DND-41 (cell line): ENCODE measurements at regions not wholly inside any gene's neighbourhood (a gene's known extent, or its start where the extent isn't known, plus 50 kb on each side); places are given as distances from the start of the nearest gene placed in this dataset.

Source experiments
- ATAC-seq: fragments of 200-7000 bp; cut with Tn5 transposase; 3 replicates; pipeline ENCODE4 v1.9.1; 2021; ENCODE audit warnings: low read depth; ENCODE audit not compliant: insufficient read depth
- DNase-seq: peaks from one replicate; pipeline ENCODE4 v3.0.0-alpha.2; 2020
- H2AFZ ChIP-seq: 2 replicates; pipeline ENCODE4 v1.6.0; 2012; ENCODE audit warnings: low read depth, low read length
- H3K27ac ChIP-seq: 2 replicates; pipeline ENCODE4 v1.5.1; 2012; ENCODE audit warnings: low read length, inconsistent platforms
- H3K27me3 ChIP-seq: fragments of 200-600 bp; sonication (generic); 2 replicates; pipeline ENCODE4 v1.6.0; 2012; ENCODE audit warnings: low read length, mild to moderate bottlenecking, inconsistent platforms; ENCODE audit not compliant: insufficient read depth, poor library complexity
- H3K36me3 ChIP-seq: 2 replicates; pipeline ENCODE4 v1.5.1; 2012; ENCODE audit warnings: low read length, inconsistent platforms; ENCODE audit not compliant: insufficient read depth
- H3K4me1 ChIP-seq: 2 replicates; pipeline ENCODE4 v1.5.1; 2012; ENCODE audit warnings: mild to moderate bottlenecking, low read length; ENCODE audit not compliant: insufficient read depth
- H3K4me2 ChIP-seq: 2 replicates; pipeline ENCODE4 v1.6.0; 2012; ENCODE audit warnings: mild to moderate bottlenecking, moderate library complexity, low read length, inconsistent platforms; ENCODE audit not compliant: insufficient read depth
- H3K4me3 ChIP-seq, 2 experiments: fragments of 200-600 bp in 1 of 2; shearing (Covaris generic) in 1 of 2; 2 replicates each; pipeline ENCODE4 v1.5.1; 2012 to 2016; ENCODE audit warnings: inconsistent platforms in 2 of 2, low read length in 2 of 2, mild to moderate bottlenecking in 2 of 2, low read depth in 1 of 2, moderate library complexity in 1 of 2
- H3K79me2 ChIP-seq: 2 replicates; pipeline ENCODE4 v1.6.0; 2012; ENCODE audit warnings: low read length, inconsistent platforms; ENCODE audit not compliant: insufficient read depth
- H3K9ac ChIP-seq: 2 replicates; pipeline ENCODE4 v1.6.0; 2012; ENCODE audit warnings: low read depth, mild to moderate bottlenecking, inconsistent platforms, low read length, moderate library complexity
- H3K9me3 ChIP-seq: 2 replicates; pipeline ENCODE4 v1.5.1; 2012; ENCODE audit warnings: low read length, moderate library complexity, mild to moderate bottlenecking, inconsistent platforms; ENCODE audit not compliant: insufficient read depth, severe bottlenecking
- H4K20me1 ChIP-seq: 2 replicates; pipeline ENCODE4 v1.6.0; 2012; ENCODE audit warnings: low read length; ENCODE audit not compliant: insufficient read depth
- CTCF ChIP-seq: IDR thresholded peaks from 2 replicates; pipeline ENCODE4 v1.5.1; 2012; ENCODE audit warnings: borderline replicate concordance, low read length, moderate library complexity, mild to moderate bottlenecking; ENCODE audit not compliant: poor library complexity, severe bottlenecking; ENCODE audit errors: extremely low read depth
- EZH2 ChIP-seq: IDR thresholded peaks from 3 replicates; pipeline ENCODE4 v1.6.1; 2012; ENCODE audit warnings: borderline replicate concordance, low read depth, mild to moderate bottlenecking, moderate library complexity, low read length, inconsistent platforms; ENCODE audit not compliant: severe bottlenecking

DNA sequence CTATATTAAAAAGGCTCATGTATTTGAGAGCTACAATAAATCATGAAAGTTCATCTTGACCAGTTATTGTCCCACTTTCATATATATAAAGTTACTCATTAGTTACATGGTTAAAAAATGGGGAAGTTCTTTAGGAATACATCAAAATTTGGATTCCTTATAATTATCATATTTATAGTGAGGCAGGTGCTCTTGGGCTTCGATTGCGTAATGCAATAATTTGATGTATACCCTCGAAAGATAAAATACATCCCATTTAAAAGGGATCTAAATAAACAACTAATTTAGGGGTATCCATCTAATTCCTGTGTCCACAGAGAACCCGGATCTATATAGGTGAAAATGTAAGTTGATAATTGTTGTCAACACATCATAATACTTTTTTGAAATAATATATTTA, 444.6 kb downstream of the RIT2 start:
- Histone ChIP-seq H3K36me3 (no peaks in the 10 kb centered on the region), H4K20me1 (no peaks in the 10 kb centered on the region), H3K9ac (no peak overlapping the region), H3K4me3 (no peak overlapping the region), H3K4me1 (no peaks in the 10 kb centered on the region), H3K79me2 (no peaks in the 10 kb centered on the region), H3K27me3 (no peaks in the 10 kb centered on the region), H3K9me3 (no peaks in the 10 kb centered on the region), H2AFZ (no peak overlapping the region), H3K27ac (no peak overlapping the region), H3K4me2 (no peak overlapping the region)
- ATAC-seq (no peak), DNase-seq (no peak)
- no peak for TF ChIP-seq CTCF
- no peak for TF ChIP-seq EZH2

DNA sequence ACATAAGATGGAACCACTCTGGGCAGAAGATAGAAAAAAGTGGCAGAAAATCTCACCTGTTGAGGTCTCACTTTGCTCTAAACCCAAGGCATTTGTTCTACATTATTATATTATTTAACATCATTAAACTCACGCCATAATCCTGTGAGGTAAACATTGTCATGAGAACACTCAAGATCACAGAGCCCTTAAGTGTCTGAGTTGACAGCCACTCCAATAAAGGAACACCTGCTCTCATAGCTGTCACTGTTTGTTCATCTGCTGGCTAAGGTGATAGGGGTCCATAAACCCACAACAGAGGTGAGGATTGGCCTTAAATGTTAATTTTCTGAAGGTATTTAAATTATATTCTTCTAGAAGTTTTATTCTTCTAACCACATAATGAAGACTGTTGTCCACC, 439.7 kb downstream of the RIT2 start:
- no peak for DNase-seq

DNA sequence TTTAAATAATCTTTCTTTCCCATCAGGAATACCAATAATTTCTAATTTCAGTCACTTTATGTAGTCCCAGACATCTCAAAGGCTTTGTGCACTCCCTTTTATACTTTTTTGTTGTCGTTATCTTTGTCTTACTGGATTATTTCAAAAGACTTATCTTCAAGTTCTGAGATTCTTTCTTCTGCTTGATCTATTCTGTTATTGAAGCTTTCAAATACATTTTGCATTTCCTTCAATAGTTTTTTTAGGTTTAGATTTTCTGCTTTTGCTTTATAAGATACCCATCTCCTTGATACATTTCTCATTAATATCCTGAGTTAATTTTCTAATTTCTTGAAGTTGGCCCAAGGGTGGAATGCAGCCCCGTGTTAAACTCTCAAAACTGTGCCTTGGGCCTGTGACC, 432.4 kb downstream of the RIT2 start:
- no peak overlapping the region for H3K9ac ChIP-seq
- H3K36me3 ChIP-seq = no peaks in the 10 kb centered on the region
- ATAC-seq = no peak
- no peak for DNase-seq
- H3K27ac ChIP-seq = no peak overlapping the region
- no peak for TF ChIP-seq CTCF
- TF ChIP-seq EZH2 = no peak
- H3K4me2 ChIP-seq = no peak overlapping the region
- H2AFZ ChIP-seq = no peak overlapping the region
- no peaks in the 10 kb centered on the region for H3K4me1 ChIP-seq
- H3K79me2 ChIP-seq = no peaks in the 10 kb centered on the region
- no peaks in the 10 kb centered on the region for H3K27me3 ChIP-seq
- H4K20me1 ChIP-seq = no peaks in the 10 kb centered on the region
- no peak overlapping the region for H3K4me3 ChIP-seq
- H3K9me3 ChIP-seq = no peaks in the 10 kb centered on the region

More for the DNA sequence above, 439.7 kb downstream of the RIT2 start:
- Histone ChIP-seq H3K9ac (no peak overlapping the region), H3K9me3 (no peaks in the 10 kb centered on the region), H4K20me1 (no peaks in the 10 kb centered on the region), H3K4me3 (no peak overlapping the region), H2AFZ (no peak overlapping the region), H3K36me3 (no peaks in the 10 kb centered on the region), H3K4me2 (no peak overlapping the region), H3K27ac (no peak overlapping the region), H3K27me3 (no peaks in the 10 kb centered on the region), H3K4me1 (no peaks in the 10 kb centered on the region), H3K79me2 (no peaks in the 10 kb centered on the region)
- no peak for ATAC-seq
- TF ChIP-seq EZH2 (no peak), CTCF (no peak)

GRCh38 chr18:42689310-42689709, 426.2 kb downstream of the RIT2 start:
- H4K20me1 ChIP-seq = no peaks in the 10 kb centered on the region
- no peaks in the 10 kb centered on the region for H3K79me2 ChIP-seq
- H3K27me3 ChIP-seq = no peaks in the 10 kb centered on the region

More at GRCh38 chr18:42689310-42689709, 426.2 kb downstream of the RIT2 start:
- no peak overlapping the region for H2AFZ ChIP-seq
- no peaks in the 10 kb centered on the region for H3K36me3 ChIP-seq
- TF ChIP-seq CTCF (no peak), EZH2 (no peak)
- no peaks in the 10 kb centered on the region for H3K9me3 ChIP-seq
- no peaks in the 10 kb centered on the region for H3K4me1 ChIP-seq
- H3K27ac ChIP-seq = no peak overlapping the region
- H3K4me2 ChIP-seq = no peak overlapping the region
- H3K4me3 ChIP-seq = no peak overlapping the region
- DNase-seq (no peak), ATAC-seq (no peak)
- no peak overlapping the region for H3K9ac ChIP-seq
